A673 (cell line): ENCODE measurements at regions not wholly inside any gene's neighbourhood (a gene's known extent, or its start where the extent isn't known, plus 50 kb on each side); places are given as distances from the start of the nearest gene placed in this dataset.

Source experiments
- EZH2 ChIP-seq: fragments of 200-600 bp; sonication (generic); IDR thresholded peaks from 2 replicates; pipeline ENCODE4 v1.6.1; 2017; ENCODE audit warnings: borderline replicate concordance, low read depth, mild to moderate bottlenecking, mixed read lengths, antibody characterized with exemption, low read length; ENCODE audit not compliant: poor library complexity, severe bottlenecking
- TF ChIP-seq, protein P1 (sequence below): fragments of 300-800, 200-600 bp; sonication (generic); conservative IDR thresholded peaks from 2 replicates; pipeline ENCODE4 v1.5.1; 2017; ENCODE audit warnings: low read depth, mild to moderate bottlenecking, antibody characterized with exemption, low read length, moderate library complexity, mixed read lengths

DNA sequence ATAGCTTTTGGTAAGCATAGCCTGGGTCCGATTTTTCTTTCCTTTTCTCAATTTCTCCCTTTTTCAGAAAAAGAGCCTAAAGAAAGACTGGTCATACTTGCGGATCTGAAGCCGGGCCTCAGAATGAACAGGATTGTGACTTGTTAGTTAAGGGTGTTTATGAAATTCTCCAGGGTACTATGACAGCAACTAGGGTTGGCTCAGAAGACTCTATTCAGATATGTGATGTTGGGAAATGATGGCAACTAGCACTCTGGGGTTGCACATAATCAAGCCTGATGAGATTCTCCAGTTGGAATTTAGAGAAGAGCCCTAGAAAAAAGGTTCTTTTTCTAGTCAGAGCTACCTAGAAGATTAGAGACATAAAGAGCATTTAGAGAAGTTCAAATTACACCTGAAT is 352.4 kb upstream of the POM121L12 start:
- TF ChIP-seq, protein P1, sequence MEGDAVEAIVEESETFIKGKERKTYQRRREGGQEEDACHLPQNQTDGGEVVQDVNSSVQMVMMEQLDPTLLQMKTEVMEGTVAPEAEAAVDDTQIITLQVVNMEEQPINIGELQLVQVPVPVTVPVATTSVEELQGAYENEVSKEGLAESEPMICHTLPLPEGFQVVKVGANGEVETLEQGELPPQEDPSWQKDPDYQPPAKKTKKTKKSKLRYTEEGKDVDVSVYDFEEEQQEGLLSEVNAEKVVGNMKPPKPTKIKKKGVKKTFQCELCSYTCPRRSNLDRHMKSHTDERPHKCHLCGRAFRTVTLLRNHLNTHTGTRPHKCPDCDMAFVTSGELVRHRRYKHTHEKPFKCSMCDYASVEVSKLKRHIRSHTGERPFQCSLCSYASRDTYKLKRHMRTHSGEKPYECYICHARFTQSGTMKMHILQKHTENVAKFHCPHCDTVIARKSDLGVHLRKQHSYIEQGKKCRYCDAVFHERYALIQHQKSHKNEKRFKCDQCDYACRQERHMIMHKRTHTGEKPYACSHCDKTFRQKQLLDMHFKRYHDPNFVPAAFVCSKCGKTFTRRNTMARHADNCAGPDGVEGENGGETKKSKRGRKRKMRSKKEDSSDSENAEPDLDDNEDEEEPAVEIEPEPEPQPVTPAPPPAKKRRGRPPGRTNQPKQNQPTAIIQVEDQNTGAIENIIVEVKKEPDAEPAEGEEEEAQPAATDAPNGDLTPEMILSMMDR = no peak
- TF ChIP-seq EZH2 = no peak
